NCI-H748 (cell line): ENCODE measurements at regions not wholly inside any gene's neighbourhood (a gene's known extent, or its start where the extent isn't known, plus 50 kb on each side); places are given as distances from the start of the nearest gene placed in this dataset.
"Not testable (repeated sequence)": the region's sequence is repeated elsewhere in the genome, so short reads cannot be mapped to it uniquely, and the experiment has no call there.

Experiments used
- DNase-seq: peaks from one replicate; lab custom pipeline; 2025; ENCODE audit not compliant: unreplicated experiment; lab: John Stamatoyannopoulos, UW

DNA sequence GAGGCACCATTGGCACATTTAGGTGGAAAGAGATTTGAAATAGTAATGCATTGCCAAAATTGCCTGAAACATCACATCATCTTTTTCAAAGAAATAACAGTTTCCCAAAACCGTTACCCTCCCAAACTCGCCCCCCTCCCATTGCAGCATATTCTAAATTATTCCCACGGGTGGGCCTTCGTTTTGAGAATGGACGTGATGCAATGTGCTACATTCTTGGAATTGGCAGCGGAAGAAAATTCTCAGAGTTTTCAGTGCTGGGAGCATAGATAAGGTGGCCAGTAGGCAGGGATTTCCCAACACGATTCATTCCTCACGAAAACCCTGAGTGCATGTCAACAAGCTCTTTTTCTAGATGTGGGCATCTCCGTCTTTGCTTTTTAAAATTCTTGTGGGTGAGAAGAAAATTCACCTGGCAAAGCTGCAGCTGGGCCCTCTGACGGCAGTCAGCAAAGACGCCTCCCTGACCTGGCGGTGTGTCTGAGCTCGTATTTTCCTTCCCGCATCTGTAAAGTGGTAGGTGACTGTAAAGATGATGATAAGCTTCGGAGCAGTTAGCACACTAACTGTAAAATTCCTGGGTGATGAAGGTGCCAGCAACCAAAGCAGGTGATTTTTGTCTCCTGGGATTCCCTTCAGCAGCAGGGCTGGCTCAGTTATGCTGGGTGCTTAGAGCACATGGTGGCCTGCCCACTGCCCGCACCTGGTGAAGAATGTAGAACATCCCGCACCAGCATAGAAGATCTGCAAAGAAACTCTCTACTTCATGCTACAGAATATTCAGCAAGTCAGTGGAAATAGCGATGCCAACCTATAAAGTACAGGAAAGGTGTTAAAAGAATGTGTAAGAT lies 141.9 kb upstream of the KLF6 start:
- no peak for DNase-seq

DNA sequence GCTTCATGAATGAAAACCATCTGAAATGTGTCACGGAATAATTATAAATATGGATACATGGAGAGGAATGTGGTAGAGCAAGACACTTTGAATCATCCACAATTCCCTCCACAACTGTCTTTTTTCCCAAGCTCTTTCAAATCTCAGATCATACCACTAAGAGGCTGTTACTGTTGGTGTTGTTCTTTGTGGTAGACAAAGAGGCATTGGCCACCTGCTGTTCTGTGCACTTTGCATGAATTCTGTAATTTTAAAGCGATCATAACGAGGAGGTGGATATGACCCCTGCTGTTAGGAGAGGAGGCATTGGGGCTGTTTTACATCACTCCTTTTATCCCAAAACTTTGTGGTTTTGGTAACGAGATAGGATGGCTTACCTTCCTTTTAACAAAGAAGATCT lies 141.2 kb upstream of the KLF6 start:
- peak; percentile 19 for DNase-seq

DNA sequence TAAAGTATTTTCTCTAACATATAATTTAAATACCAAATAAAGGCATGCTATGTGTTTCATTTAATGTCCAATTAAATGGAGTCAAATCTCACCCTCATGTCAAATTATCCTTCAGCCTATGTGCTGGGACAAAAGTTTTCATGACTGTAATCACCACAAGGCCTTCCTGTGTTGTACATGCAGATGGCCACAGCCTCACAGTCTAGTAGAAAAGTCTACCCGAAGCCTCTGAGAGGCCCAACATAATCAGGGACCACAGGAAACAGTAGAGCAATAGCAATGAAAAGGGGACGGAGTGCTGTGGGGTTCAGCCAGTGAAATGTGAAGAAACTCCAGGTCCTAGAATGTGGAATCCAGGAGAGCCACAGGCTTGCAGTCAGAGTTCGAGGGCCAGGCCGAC lies 140.2 kb upstream of the KLF6 start:
- DNase-seq: no peak

DNA sequence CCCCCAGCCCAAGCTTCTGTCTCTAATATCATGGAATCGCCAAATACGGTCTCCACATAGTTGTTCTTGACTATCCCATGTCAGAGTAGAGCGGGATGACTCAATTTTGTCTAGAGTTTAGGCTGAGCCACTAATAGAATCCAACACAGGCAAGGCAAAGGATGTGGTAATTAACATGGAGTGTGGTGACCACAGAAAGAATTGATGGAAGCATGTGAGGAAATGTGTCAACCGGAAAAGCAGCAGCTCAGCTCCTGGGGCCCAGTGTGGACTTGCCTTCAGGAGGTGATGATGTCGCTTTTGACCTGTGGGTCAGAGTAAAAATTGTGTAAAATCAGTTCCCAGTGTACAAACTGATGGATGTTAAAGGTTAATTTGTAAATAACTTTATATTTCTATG lies 139.3 kb upstream of the KLF6 start:
- no peak for DNase-seq

DNA sequence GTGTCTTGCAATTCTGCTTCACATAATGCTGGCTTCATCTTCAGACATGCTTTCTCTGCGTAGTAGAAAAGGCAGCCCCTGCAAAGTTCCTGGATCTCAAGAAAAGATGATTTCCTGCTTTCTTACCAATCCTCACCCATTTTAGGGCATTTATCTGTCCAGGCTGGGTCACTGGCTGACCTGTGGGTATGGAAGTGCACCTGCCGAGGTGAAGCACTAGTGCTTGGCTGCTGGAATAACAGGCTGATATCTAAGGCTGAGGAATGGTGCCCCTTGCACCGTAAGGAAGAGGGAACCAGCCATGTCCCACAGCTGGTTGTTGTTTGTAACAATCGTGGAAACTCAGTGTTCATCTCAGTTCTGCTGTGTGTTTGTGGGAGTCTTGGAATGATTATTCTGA lies 138.0 kb upstream of the KLF6 start:
- DNase-seq: no peak

DNA sequence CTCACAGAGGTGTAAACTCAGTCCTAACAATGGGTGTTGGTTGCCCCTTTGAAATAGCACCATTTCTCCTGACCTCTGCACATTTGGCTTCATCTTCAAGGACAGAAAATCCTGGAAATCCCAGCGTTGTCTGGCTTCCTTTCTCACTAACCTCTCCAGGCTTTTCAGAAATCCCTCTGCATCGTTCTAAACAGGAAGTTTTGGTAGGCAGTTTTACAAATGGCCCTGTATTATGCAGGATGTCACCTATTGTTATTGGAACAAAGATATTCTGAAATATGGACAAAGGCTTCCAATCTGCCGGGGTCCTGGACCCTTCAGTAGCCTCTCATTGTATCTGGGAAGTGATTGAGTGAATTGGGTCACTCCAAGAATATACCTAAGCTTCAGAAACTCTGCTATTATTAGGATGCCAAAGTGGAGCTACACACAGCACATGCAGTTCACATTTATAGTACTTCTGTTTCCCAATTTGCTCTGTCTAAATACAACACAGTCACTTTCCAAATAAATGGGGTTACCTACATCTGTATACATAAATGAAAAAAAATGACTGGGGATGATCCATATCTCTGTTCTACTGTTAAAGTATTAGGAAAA lies 134.8 kb upstream of the KLF6 start:
- no peak for DNase-seq

DNA sequence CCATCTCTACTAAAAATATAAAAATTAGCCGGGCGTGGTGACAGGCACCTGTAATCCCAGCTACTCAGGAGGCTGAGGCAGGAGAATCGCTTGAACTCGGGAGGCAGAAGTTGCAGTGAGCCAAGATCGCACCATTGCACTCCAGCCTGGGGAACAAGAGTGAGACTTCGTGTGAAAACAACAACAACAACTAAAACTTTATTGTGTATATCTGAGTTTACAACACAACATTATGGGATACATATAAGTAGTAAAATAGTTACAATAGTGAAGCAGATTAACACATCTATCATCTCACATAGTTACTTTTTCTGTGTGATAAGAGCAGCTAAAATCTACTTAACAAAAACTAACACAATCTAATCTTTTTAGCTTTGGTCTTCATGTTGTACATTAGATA lies 132.4 kb upstream of the KLF6 start:
- not testable (repeated sequence) for DNase-seq

DNA sequence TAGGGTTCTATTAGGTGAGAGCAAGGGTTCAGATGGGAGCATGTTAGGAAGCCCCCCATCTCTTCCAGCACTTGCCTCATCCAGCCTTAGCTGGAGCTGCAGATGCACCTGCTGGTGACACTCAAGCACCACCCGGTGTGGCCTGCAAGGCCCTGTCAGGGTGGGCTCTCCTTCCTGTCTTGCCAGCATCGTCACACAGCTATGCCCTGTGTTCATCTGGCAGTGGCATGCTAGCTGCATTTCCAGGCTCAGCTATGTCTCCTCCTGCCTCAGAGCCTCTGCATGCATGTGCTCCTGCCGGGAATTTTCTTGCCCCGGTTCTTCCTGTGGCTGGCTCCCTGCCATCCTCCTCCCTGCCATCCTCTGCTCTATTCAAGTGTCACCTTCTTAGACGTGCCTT lies 129.7 kb upstream of the KLF6 start:
- DNase-seq: no peak

DNA sequence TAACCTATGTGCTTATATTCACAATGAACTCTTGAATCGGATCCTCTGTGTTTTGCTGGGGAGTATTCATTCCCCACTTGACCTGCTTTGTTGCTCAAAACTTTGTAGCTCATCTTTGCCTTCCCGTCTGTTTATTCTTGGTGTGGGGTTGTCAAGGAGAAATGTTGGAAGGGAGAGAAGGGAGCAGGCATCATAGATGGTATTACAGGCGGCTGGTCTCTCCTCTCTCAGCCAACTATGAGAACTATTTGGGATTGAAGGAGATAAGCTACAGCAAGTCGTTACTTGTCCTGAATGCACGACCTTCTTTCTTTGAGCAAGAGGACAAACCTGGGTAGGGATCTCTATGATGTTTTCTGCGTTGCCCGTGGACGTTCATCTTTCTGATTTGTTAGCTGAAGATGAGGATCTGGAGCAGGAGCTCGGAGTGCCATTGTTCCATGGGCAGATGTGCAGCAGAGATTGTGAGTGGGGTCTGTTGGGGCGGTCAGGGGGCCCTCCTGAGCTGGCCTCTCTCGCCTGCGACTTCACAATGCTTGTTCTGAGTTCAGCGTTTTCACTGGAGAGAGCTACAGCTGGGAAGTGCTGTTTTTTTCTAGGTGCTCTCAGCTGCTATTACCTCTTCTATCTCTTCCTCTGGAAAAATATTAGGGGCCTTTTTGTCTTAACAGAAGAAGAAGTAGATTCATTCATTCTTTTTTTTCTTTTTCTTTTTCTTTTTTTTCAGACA lies 126.9 kb upstream of the KLF6 start:
- DNase-seq: no peak

DNA sequence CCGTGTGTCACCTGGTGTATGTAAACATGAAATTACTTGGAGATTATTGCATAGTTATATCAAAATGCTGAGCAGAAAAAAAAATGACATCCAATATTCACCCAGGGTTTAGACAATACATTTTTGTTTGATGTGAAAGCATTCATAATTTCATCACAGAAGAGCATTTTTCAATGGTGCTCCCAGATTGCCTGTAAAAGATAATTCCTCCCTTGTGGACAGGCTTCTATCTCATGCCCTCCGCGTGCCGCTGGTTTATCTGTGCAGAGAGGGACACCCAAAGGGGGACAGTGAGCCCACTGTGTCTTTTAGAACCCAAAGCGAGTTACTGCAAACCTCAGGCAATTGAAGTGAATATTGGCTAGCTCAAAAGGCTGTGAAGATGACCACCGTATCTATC lies 126.2 kb upstream of the KLF6 start:
- no peak for DNase-seq

DNA sequence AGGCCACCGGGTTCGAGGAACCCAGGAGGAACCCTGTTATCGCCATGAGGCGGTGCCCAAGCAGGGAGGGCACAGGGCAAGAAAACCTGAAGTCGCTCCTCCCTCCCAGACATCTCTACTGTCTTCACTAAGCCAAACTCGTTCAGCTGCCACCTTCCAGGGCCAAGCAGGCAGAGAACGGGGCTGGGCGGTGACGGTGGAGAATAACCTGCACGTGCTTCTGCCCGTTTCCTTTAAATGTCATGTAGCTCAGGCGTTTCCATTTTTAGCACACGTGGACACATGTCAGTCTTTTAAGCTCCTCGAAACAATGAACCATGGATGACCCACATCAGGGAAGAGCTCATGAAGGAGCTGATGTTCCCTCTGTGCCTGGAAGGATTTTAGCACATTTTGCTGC lies 124.3 kb upstream of the KLF6 start:
- no peak for DNase-seq

DNA sequence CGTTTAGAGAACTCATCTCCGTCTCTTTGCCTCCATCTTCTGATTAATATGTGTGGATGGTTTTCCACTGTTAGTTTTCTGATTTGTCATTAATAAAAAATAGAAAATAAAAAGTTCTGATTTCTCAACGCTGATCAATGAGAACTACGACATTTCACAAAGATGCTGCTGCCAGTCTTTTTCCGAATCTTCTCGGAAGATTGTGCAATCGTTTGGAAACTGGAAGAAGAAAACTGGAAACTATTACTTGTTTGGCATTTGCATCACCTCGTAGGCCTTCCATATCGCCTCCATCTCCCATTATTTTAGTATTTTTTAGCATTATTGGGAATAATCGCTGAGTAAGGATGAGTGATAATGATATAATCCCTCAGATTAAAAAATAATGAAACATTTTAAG lies 123.2 kb upstream of the KLF6 start:
- no peak for DNase-seq

DNA sequence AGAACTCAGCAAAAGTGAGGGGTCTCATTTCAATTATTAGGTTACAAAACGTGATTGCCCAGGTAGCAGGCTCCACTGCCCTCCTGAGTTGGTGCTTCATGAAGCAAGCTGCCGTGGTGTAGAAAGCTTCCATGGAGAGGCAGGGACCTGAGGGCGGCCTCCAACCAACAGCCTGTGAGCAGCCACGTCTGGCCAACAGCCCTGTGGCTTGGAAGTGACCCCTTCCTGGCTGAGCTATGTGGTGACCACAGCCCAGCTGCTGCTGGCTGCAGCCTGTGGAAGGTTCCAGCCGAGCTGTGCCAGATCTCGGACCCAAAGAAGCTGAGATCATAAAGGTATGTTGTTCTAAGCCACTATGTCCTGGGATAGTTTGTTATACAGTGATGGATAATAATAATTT lies 122.5 kb upstream of the KLF6 start:
- DNase-seq: no peak

DNA sequence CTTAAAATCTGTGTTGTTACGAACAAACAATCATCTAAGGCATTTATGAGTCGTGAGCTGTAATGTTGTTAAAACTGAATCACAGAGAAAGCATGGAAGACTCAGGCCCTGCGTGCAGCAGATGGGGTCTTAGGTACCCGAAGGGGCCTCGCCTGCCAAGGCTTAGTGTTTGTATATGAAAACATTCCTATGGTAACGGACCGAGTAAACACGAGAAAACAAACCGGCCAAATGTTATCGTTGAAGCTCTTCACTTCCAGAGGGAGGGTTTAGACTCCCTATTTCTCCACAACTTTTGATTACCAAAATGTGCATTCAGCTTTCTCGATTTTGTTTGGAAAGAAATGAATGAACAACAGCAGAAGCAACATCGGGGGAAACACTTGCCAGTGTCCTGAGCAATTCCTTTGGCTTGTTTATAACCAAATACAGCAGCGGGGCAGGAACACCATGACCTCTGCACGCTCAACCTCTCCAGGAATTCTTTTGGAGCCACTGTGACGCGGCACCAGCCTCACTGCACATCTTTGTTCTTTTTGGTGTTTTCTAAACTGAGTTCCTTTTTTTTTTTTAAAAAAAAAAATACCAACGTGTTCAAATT lies 121.6 kb upstream of the KLF6 start:
- peak; percentile 63 for DNase-seq

DNA sequence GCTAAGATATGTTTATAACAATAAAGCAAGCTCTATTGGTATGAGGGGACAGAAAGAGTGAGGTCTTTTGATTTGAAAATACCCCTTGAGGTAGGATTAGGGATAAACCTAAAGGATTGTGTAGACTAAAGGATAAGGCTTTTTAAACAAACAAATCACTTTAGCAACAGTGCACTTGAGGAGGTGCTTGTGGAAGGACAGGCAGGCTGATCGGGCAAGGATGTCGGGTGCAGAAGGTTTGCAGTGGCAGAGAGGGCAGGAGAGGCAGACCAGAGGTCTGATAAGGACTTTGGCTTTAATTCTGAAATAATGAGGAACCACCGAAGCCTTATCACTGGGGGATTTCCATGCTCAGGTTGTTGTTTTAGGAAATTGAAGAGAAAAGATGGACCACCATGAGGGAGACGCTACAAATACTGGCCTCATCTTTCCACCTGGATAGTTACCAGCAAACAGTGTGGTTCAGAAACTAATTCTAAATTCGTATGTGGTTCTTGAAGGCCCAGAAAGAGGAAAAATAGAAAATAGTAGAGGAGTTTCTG lies 119.5 kb upstream of the KLF6 start:
- no peak for DNase-seq

DNA sequence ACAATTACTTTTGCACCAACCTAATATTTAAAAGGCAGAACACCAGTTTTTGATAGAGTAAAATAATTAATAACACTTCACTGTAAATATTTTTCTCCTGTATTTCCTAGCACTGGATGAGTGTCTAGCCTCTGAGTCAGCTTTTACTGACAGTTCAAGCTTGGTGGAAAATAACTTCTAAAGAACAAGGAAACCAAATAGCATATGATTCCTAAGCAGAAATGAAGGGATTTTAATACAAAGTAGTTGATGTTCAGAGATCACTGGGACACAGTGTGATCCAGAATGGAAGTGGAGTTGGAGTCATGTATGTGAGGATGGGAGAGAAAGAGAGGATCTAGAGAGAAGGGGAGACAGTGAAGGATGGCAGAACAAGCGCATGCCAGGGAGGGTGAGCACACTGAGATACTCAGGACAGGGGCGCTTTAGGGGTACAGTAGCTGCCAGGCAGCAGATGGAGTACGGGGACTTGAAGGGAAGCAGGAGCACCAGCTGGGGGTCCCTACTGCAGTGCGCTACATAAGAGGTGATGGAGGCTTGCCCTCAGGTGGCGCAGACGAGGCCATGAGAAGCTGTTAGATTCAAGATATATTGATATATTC lies 117.9 kb upstream of the KLF6 start:
- DNase-seq: no peak

DNA sequence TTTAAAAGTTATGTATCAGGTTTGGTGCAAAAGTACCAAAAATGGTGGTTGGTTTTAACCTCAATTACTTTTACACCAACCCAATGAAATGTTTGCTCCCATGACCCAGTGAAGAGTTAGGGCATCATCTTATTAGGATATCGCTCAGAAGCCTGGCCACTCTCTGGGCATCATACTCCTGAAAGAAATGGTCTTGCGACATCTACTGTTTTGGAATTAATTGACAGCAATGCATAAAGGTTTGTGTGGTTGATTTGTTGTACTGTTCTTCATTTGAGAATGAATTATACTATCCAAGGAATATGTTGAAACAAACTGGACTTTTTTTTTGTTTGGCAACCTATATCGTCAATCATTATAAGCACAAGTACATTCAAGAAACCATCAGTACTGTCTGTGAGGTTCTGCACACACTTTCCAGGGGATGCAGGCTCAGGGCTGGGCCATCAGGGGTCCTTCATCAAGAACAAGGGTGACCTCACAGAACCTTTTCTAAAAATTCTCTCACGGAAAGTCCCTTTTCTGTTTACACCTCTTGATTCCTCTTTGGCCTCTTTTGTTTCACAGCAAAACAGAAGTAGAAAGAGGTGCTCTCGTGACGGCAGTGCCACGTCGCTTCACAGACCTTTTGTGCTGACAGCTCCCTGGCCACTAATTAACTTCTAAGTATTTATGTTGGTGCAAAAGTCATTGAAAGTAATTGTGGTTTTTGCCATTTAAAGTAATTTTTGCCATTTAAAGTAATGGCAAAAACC lies 117.2 kb upstream of the KLF6 start:
- DNase-seq: no peak

DNA sequence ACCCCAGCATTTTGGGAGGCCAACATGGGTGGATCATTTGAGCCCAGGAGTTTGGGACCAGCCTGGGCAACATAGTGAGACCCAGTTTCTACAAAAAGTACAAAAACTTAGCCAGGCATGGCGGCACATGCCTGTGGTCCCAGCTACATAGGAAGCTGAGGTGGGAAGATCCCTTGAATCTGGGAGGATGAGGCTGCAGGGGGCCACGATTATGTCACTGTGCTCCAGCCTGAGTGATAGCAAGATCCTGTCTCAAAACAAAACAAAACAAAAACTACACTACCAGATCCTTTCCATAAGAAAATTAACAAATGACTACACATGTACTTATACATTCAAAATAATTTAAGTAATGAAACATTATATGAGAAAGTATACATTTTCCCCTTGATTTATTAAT lies 116.4 kb upstream of the KLF6 start:
- no peak for DNase-seq

DNA sequence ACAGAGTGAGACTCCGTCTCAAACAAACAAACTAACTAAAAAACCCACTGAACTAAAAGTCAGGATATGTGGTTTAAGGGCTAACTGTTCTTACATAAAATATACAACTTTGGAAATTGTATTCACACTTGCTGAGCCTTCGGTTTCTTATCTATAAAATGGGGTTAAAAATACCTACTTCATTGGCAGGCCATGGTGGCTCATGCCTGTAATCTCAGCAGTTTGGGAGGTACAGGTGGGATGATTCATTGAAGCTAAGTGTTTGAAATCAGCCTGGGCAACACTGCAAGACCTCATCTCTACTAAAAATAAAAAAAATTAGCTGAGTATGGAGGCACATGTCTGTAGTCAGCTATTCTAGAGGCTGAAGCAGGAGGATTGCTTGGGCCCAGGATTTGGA lies 115.4 kb upstream of the KLF6 start:
- no peak for DNase-seq

DNA sequence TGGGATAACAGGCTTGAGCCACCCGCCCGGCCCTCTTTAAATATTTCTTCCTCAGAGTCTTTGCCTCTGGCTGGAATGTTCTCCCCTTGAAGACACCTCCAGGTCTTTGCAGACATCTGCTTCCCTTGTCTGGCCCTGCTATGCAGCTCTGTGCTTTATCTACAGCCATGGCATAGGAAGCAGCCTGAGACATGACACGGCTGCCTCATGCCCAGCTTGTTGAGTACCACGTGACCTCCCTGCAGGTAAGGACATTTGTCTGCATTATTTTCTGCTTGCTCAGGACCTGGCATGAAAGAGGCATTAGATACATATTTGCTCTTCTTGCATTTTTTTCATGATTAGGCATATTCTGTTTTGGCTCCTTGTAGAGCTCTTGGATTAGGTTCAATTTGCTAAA lies 113.8 kb upstream of the KLF6 start:
- DNase-seq: peak; percentile 79
